ENCODE measurements at regions not wholly inside any gene's neighbourhood (a gene's known extent, or its start where the extent isn't known, plus 50 kb on each side); places are given as distances from the start of the nearest gene placed in this dataset.

GRCh38 chr10:121058082-121058481 lies 206.9 kb downstream of the WDR11 start:
- DNase-seq (ENCODE audit: low spot score), result no peak
- intact Hi-C loops (cut with DNase I), result no loop called here

GRCh38 chr10:121059351-121059750 lies 208.2 kb downstream of the WDR11 start:
- DNase-seq (ENCODE audit: low spot score), result no peak
- intact Hi-C loops (cut with DNase I), result no loop called here

- no peak for DNase-seq (ENCODE audit: low spot score)
- intact Hi-C loops (cut with DNase I), result no loop called here
Measured at GRCh38 chr10:121062115-121062514, 211.0 kb downstream of the WDR11 start.

GRCh38 chr10:121063744-121064143 lies 212.6 kb downstream of the WDR11 start:
- intact Hi-C loops (cut with DNase I), result no loop called here
- DNase-seq (ENCODE audit: low spot score), result no peak

GRCh38 chr10:121064491-121064890 lies 213.3 kb downstream of the WDR11 start:
- DNase-seq (ENCODE audit: low spot score), result no peak
- intact Hi-C loops (cut with DNase I), result no loop called here

GRCh38 chr10:121065330-121065729 lies 214.2 kb downstream of the WDR11 start:
- intact Hi-C loops (cut with DNase I), result no loop called here
- DNase-seq (ENCODE audit: low spot score), result no peak

- DNase-seq (ENCODE audit: low spot score), result no peak
- intact Hi-C loops (cut with DNase I), result no loop called here
Measured at GRCh38 chr10:121069061-121069850, 218.1 kb downstream of the WDR11 start.

- intact Hi-C loops (cut with DNase I), result no loop called here
- no peak for DNase-seq (ENCODE audit: low spot score)
Measured at GRCh38 chr10:121070275-121071070, 219.3 kb downstream of the WDR11 start.

- DNase-seq (ENCODE audit: low spot score), result no peak
- intact Hi-C loops (cut with DNase I), result no loop called here
Measured at GRCh38 chr10:121071901-121072300, 220.7 kb downstream of the WDR11 start.

- intact Hi-C loops (cut with DNase I), result no loop called here
- no peak for DNase-seq (ENCODE audit: low spot score)
Measured at GRCh38 chr10:121073728-121074127, 222.6 kb downstream of the WDR11 start.

- intact Hi-C loops (cut with DNase I), result no loop called here
- no peak for DNase-seq (ENCODE audit: low spot score)
Measured at GRCh38 chr10:121076776-121077715, 225.9 kb downstream of the WDR11 start.

GRCh38 chr10:121078036-121078435 lies 226.9 kb downstream of the WDR11 start:
- intact Hi-C loops (cut with DNase I), result no loop called here

GRCh38 chr10:121078672-121079102 lies 227.5 kb downstream of the WDR11 start:
- no peak for DNase-seq (ENCODE audit: low spot score)
- intact Hi-C loops (cut with DNase I), result no loop called here

More at GRCh38 chr10:121078036-121078435, 226.9 kb downstream of the WDR11 start:
- no peak for DNase-seq (ENCODE audit: low spot score)

GRCh38 chr10:121079226-121079625 lies 228.1 kb downstream of the WDR11 start:
- intact Hi-C loops (cut with DNase I), result no loop called here

GRCh38 chr10:121080281-121080891 lies 229.2 kb downstream of the WDR11 start:
- intact Hi-C loops (cut with DNase I), result no loop called here
- no peak for DNase-seq (ENCODE audit: low spot score)

More at GRCh38 chr10:121079226-121079625, 228.1 kb downstream of the WDR11 start:
- DNase-seq (ENCODE audit: low spot score), result no peak

GRCh38 chr10:121081306-121081705 lies 230.1 kb downstream of the WDR11 start:
- intact Hi-C loops (cut with DNase I), result no loop called here
- DNase-seq (ENCODE audit: low spot score), result no peak

- intact Hi-C loops (cut with DNase I), result no loop called here
- no peak for DNase-seq (ENCODE audit: low spot score)
Measured at GRCh38 chr10:121082984-121083383, 231.8 kb downstream of the WDR11 start.

GRCh38 chr10:121084016-121084674 lies 233.0 kb downstream of the WDR11 start:
- intact Hi-C loops (cut with DNase I), result no loop called here
- DNase-seq (ENCODE audit: low spot score), result no peak

GRCh38 chr10:121084675-121085070 lies 233.5 kb downstream of the WDR11 start:
- intact Hi-C loops (cut with DNase I), result no loop called here

More at GRCh38 chr10:121084675-121085070, 233.5 kb downstream of the WDR11 start:
- DNase-seq (ENCODE audit: low spot score), result no peak

Measured in posterior vena cava (tissue), 2 donors.